PC-9 (cell line): ENCODE measurements at regions not wholly inside any gene's neighbourhood (a gene's known extent, or its start where the extent isn't known, plus 50 kb on each side); places are given as distances from the start of the nearest gene placed in this dataset.
A peak's percentile ranks its signal among the peaks of the same experiment; 100 is the strongest.
"Not testable (repeated sequence)": the region's sequence is repeated elsewhere in the genome, so short reads cannot be mapped to it uniquely, and the experiment has no call there.

ENCODE experiments used
- BruUV-seq: library from RNA; stranded (reverse); fragments of 400-500 nt; replicated peaks from 2 replicates; lab custom pipeline; 2021; lab: Mats Ljungman, UMichigan
- CTCF ChIA-PET: fragments of 300-600 bp; sonication (Branson Sonifier 250); formaldehyde crosslinking; loops from one replicate; lab custom pipeline; 2022; ENCODE audit warnings: antibody characterized with exemption; lab: Charles Lee
- POLR2A ChIA-PET: fragments of 300-600 bp; sonication (Branson Sonifier 250); formaldehyde crosslinking; loops from one replicate; lab custom pipeline; 2022; ENCODE audit warnings: antibody characterized with exemption; ENCODE audit not compliant: unreplicated experiment; lab: Charles Lee
- DNase-seq, 2 experiments: peaks; one replicate each; pipeline versions ENCODE4 v3.0.0 to v3.0.0-alpha.2; 2015 to 2022; ENCODE audit warnings: mixed read lengths in 1 of 2
- H2AFZ ChIP-seq: fragments of 200-600 bp; sonication (generic); 2 replicates; pipeline ENCODE4 v1.8.1; 2017; ENCODE audit warnings: antibody characterized with exemption
- H3F3A ChIP-seq: fragments of 200-600 bp; sonication (generic); 2 replicates; pipeline ENCODE4 v1.8.1; 2017; ENCODE audit warnings: antibody characterized with exemption, mild to moderate bottlenecking, low read depth; ENCODE audit not compliant: insufficient read depth
- H3K27ac ChIP-seq: fragments of 200-600 bp; sonication (generic); 2 replicates; pipeline ENCODE4 v1.6.1; 2016; ENCODE audit warnings: mixed run types
- H3K27me3 ChIP-seq: fragments of 200-600 bp; sonication (generic); 2 replicates; pipeline ENCODE4 v1.6.1; 2016; ENCODE audit warnings: low read depth, mixed run types; ENCODE audit not compliant: insufficient read depth
- H3K36me3 ChIP-seq: fragments of 200-600 bp; sonication (generic); 2 replicates; pipeline ENCODE4 v1.6.1; 2016; ENCODE audit warnings: low read depth, mixed run types
- H3K4me1 ChIP-seq: fragments of 200-600 bp; sonication (generic); replicated peaks from 2 replicates; pipeline ENCODE4 v1.6.1; 2016; ENCODE audit warnings: mixed run types; ENCODE audit not compliant: insufficient read depth
- H3K4me2 ChIP-seq: fragments of 200-600 bp; sonication (generic); 2 replicates; pipeline ENCODE4 v1.6.1; 2017; ENCODE audit warnings: mixed run types
- H3K4me3 ChIP-seq: fragments of 200-600 bp; sonication (generic); 2 replicates; pipeline ENCODE4 v1.6.1; 2016; ENCODE audit warnings: mixed run types
- H3K79me2 ChIP-seq: fragments of 200-600 bp; sonication (generic); 2 replicates; pipeline ENCODE4 v1.6.1; 2017; ENCODE audit warnings: low read depth, mixed run types
- H3K9me2 ChIP-seq: fragments of 200-600 bp; sonication (generic); 2 replicates; pipeline ENCODE4 v1.8.1; 2017; ENCODE audit warnings: mild to moderate bottlenecking; ENCODE audit not compliant: insufficient read depth
- H3K9me3 ChIP-seq: fragments of 200-600 bp; sonication (generic); 2 replicates; pipeline ENCODE4 v1.8.1; 2016; ENCODE audit warnings: low read depth; ENCODE audit not compliant: insufficient read depth
- H4K20me1 ChIP-seq: fragments of 200-600 bp; sonication (generic); 2 replicates; pipeline ENCODE4 v1.8.1; 2017; ENCODE audit not compliant: insufficient read depth
- EZH2 ChIP-seq: fragments of 200-600 bp; sonication (generic); IDR thresholded peaks from 2 replicates; pipeline ENCODE4 v1.8.0; 2017; ENCODE audit warnings: antibody characterized with exemption, low read depth
- intact Hi-C: fragments of 100-400 bp; cut with micrococcal nuclease; formaldehyde crosslinking; loops from one replicate; pipeline ENCODE4 v1.10.0; 2022; ENCODE audit not compliant: unreplicated experiment
- TF ChIP-seq, protein P1 (sequence below): fragments of 200-600 bp; sonication (generic); conservative IDR thresholded peaks from 2 replicates; pipeline ENCODE4 v1.6.1; 2017; ENCODE audit warnings: mixed run types, antibody characterized with exemption, mild to moderate bottlenecking, moderate library complexity

DNA sequence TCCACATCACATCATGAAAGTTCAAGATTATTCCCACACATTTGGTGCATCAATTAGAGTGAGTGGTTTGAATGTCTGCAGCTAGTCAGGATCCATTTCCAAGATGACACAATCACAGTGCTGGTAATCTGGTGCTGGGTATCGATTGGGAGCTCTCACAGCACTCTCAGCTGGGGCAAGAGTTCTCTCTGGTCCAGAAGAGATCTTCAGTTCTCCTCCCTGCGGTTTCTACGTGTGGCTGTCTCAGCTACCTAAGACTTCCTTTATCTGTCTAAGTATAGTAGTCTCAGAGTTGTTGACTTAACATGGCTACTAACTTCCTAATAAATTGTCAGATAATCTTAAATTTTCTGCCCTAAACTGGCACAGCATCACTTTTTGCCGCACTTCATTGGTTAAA lies 358.0 kb upstream of the BRINP3 start:
- H3K9me3 ChIP-seq = no peaks in the 10 kb centered on the region
- DNase-seq = no peak
- H3K4me3 ChIP-seq = no peak overlapping the region
- no TSS peak for BruUV-seq
- H4K20me1 ChIP-seq = no peaks in the 10 kb centered on the region
- ChIA-PET CTCF (no interaction called here), POLR2A (no interaction called here)
- no peak overlapping the region for H3K27ac ChIP-seq
- H3K4me2 ChIP-seq = no peak overlapping the region
- no peaks in the 10 kb centered on the region for H3K36me3 ChIP-seq
- intact Hi-C loops = no loop called here
- H3K79me2 ChIP-seq = no peaks in the 10 kb centered on the region
- TF ChIP-seq EZH2 = no peak
- TF ChIP-seq, protein P1, sequence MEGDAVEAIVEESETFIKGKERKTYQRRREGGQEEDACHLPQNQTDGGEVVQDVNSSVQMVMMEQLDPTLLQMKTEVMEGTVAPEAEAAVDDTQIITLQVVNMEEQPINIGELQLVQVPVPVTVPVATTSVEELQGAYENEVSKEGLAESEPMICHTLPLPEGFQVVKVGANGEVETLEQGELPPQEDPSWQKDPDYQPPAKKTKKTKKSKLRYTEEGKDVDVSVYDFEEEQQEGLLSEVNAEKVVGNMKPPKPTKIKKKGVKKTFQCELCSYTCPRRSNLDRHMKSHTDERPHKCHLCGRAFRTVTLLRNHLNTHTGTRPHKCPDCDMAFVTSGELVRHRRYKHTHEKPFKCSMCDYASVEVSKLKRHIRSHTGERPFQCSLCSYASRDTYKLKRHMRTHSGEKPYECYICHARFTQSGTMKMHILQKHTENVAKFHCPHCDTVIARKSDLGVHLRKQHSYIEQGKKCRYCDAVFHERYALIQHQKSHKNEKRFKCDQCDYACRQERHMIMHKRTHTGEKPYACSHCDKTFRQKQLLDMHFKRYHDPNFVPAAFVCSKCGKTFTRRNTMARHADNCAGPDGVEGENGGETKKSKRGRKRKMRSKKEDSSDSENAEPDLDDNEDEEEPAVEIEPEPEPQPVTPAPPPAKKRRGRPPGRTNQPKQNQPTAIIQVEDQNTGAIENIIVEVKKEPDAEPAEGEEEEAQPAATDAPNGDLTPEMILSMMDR = no peak
- H3K9me2 ChIP-seq = no peaks in the 10 kb centered on the region; the same call in 1 of the 2 replicates
- no peaks in the 10 kb centered on the region for H3F3A ChIP-seq
- H3K27me3 ChIP-seq = no peaks in the 10 kb centered on the region
- H3K4me1 ChIP-seq = no peaks in the 10 kb centered on the region
- H2AFZ ChIP-seq = no peak overlapping the region

DNA sequence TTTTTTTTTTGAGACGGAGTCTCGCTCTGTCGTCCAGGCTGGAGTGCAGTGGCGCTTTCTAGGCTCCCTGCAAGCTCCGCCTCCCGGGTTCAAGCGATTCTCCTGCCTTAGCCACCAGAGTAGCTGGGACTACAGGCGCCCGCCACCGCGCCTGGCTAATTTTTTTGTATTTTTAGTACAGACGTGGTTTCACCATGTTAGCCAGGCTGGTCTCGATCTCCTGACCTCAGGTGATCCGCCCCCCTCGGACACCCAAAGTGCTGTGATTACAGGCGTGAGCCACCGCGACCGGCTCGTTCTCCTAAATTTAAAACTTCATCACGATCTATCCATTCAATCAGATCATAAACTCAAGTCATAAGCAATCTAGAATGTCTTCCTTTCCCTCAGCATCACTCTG lies 359.5 kb upstream of the BRINP3 start:
- POLR2A ChIA-PET, H3K79me2 ChIP-seq, H3K4me1 ChIP-seq, H3F3A ChIP-seq, H3K27ac ChIP-seq, H3K4me3 ChIP-seq, H3K9me2 ChIP-seq, H3K27me3 ChIP-seq, H3K9me3 ChIP-seq, H2AFZ ChIP-seq, H3K4me2 ChIP-seq, BruUV-seq, H3K36me3 ChIP-seq, H4K20me1 ChIP-seq, CTCF ChIA-PET, intact Hi-C loops, DNase-seq: not testable (repeated sequence)

DNA sequence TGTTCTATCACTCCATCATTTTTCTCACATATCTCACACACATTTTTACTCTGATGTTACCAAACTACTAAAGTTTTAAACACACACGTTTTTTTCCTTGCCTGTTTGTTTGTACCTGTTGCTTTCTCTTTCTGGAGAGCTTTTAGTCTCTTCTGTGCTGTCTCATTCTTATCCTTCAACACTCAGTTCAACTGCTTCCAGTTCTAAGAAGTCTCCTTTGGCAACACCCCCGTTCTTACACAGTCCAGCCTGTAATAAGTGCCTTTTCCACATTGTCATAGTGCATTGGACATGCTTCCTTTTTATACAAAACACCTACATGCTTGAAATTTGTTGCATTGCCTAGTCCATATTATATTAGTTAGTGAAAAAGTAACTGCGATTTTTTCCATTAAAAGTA lies 360.2 kb upstream of the BRINP3 start:
- no peaks in the 10 kb centered on the region for H4K20me1 ChIP-seq
- no peak overlapping the region for H2AFZ ChIP-seq
- H3K9me3 ChIP-seq = no peaks in the 10 kb centered on the region
- no peak for DNase-seq
- no peaks in the 10 kb centered on the region for H3K79me2 ChIP-seq
- TF ChIP-seq, protein P1 = no peak
- no peak for TF ChIP-seq EZH2
- H3K4me1 ChIP-seq = no peaks in the 10 kb centered on the region
- intact Hi-C loops = no loop called here
- H3K27ac ChIP-seq = no peak overlapping the region
- ChIA-PET POLR2A (no interaction called here), CTCF (no interaction called here)
- no peaks in the 10 kb centered on the region for H3K36me3 ChIP-seq
- no peaks in the 10 kb centered on the region for H3K27me3 ChIP-seq
- H3F3A ChIP-seq = no peaks in the 10 kb centered on the region
- H3K4me3 ChIP-seq = no peak overlapping the region
- H3K9me2 ChIP-seq = no peaks in the 10 kb centered on the region; the same call in 1 of the 2 replicates
- no peak overlapping the region for H3K4me2 ChIP-seq
- no TSS peak for BruUV-seq

DNA sequence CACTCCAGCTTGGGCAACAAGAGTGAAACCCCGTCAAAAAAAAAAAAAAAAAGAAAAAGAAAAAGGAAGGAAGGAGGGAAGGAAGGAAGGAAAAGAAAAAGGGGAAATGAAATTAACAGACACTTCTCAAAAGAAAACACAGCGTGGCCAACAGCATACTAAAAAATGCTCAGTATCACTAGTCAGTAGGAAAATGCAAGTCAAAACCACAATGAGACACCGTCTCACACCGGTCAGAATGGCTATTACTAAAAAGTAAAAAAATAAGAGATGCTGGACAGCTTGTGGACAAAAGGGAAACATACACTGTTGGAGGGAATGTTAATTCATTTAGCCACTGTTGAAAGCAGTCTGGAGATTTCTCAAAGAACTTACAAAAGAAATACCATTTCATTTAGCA lies 369.5 kb upstream of the BRINP3 start:
- H3F3A ChIP-seq = no peaks in the 10 kb centered on the region

More for the DNA sequence above, 369.5 kb upstream of the BRINP3 start:
- no peaks in the 10 kb centered on the region for H3K36me3 ChIP-seq
- H3K4me3 ChIP-seq = no peak overlapping the region
- H3K4me1 ChIP-seq = no peaks in the 10 kb centered on the region
- intact Hi-C loops = no loop called here
- H3K27me3 ChIP-seq = no peaks in the 10 kb centered on the region
- BruUV-seq = no TSS peak
- no peak for DNase-seq
- H3K27ac ChIP-seq = no peak overlapping the region
- peak overlapping the region; percentile 45; the same call in 1 of the 2 replicates for H2AFZ ChIP-seq
- no peaks in the 10 kb centered on the region for H3K9me2 ChIP-seq
- H3K9me3 ChIP-seq = no peaks in the 10 kb centered on the region
- no peak for TF ChIP-seq EZH2
- TF ChIP-seq, protein P1 = no peak
- POLR2A ChIA-PET = no interaction called here
- CTCF ChIA-PET = no interaction called here
- no peak overlapping the region for H3K4me2 ChIP-seq
- H3K79me2 ChIP-seq = no peaks in the 10 kb centered on the region
- no peaks in the 10 kb centered on the region for H4K20me1 ChIP-seq
